Bronchial epithelial cell (primary cell): ENCODE measurements at regions not wholly inside any gene's neighbourhood (a gene's known extent, or its start where the extent isn't known, plus 50 kb on each side); places are given as distances from the start of the nearest gene placed in this dataset.

Experiments used
- DNase-seq: peaks from one replicate; pipeline ENCODE4 v3.0.0-alpha.2; 2010; ENCODE audit warnings: low read depth
- FAIRE-seq: peaks from 2 replicates; lab custom pipeline; 2011; peaks lifted over from hg19 to GRCh38; lab: Jason Lieb, UNC
- H3K27me3 ChIP-seq: 2 replicates; pipeline ENCODE4 v1.5.1; 2011; ENCODE audit warnings: low read length; ENCODE audit not compliant: control insufficient read depth, insufficient read depth
- H3K36me3 ChIP-seq: 2 replicates; pipeline ENCODE4 v1.5.1; 2011; ENCODE audit warnings: low read length; ENCODE audit not compliant: control insufficient read depth, insufficient read depth
- H3K4me3 ChIP-seq: 2 replicates; pipeline ENCODE4 v1.5.1; 2011; ENCODE audit warnings: mild to moderate bottlenecking, low read depth, low read length, control low read depth
- CTCF ChIP-seq: IDR thresholded peaks from 2 replicates; pipeline ENCODE4 v1.5.1; 2011; ENCODE audit warnings: mild to moderate bottlenecking, moderate library complexity, low read length, control low read depth, inconsistent platforms; ENCODE audit not compliant: insufficient read depth, severe bottlenecking

- no peak for DNase-seq
- Histone ChIP-seq H3K27me3 (no peaks in the 10 kb centered on the region), H3K36me3 (no peaks in the 10 kb centered on the region), H3K4me3 (no peak overlapping the region)
- TF ChIP-seq CTCF, result no peak
- no peak for FAIRE-seq
Measured at GRCh38 chr10:107424628-107425027, 260.1 kb upstream of the SORCS1 start.

GRCh38 chr10:107423903-107424302, 259.4 kb upstream of the SORCS1 start:
- no peaks in the 10 kb centered on the region for H3K27me3 ChIP-seq
- no peak for FAIRE-seq
- no peaks in the 10 kb centered on the region for H3K36me3 ChIP-seq
- no peak for DNase-seq
- TF ChIP-seq CTCF, result no peak
- no peak overlapping the region for H3K4me3 ChIP-seq

- no peak for TF ChIP-seq CTCF
- H3K36me3 ChIP-seq, result no peaks in the 10 kb centered on the region
- DNase-seq (no peak), FAIRE-seq (no peak)
- H3K4me3 ChIP-seq, result no peak overlapping the region
- H3K27me3 ChIP-seq, result no peaks in the 10 kb centered on the region
Measured at GRCh38 chr10:107422681-107423080, 258.2 kb upstream of the SORCS1 start.

- no peak for TF ChIP-seq CTCF
- Histone ChIP-seq H3K27me3 (no peaks in the 10 kb centered on the region), H3K36me3 (no peaks in the 10 kb centered on the region), H3K4me3 (no peak overlapping the region)
- DNase-seq, result no peak
- FAIRE-seq, result no peak
Measured at GRCh38 chr10:107420196-107420595, 255.7 kb upstream of the SORCS1 start.

GRCh38 chr10:107418085-107418806, 253.7 kb upstream of the SORCS1 start:
- Histone ChIP-seq H3K36me3 (no peaks in the 10 kb centered on the region), H3K4me3 (no peak overlapping the region), H3K27me3 (no peaks in the 10 kb centered on the region)
- FAIRE-seq, result no peak
- no peak for TF ChIP-seq CTCF
- no peak for DNase-seq

GRCh38 chr10:107417446-107417845, 252.9 kb upstream of the SORCS1 start:
- no peak for TF ChIP-seq CTCF
- FAIRE-seq (no peak), DNase-seq (no peak)
- H3K36me3 ChIP-seq, result no peaks in the 10 kb centered on the region
- H3K27me3 ChIP-seq, result no peaks in the 10 kb centered on the region
- no peak overlapping the region for H3K4me3 ChIP-seq
